WERI-Rb-1 (cell line): ENCODE measurements at regions not wholly inside any gene's neighbourhood (a gene's known extent, or its start where the extent isn't known, plus 50 kb on each side); places are given as distances from the start of the nearest gene placed in this dataset.

ENCODE experiments used
- DNase-seq: peaks from one replicate; pipeline ENCODE4 v3.0.0-alpha.2; 2020
- H3K27ac ChIP-seq: fragments of 250-450 bp; sonication (Bioruptor Pico); 2 replicates; pipeline ENCODE4 v1.5.1; 2020; ENCODE audit warnings: mild to moderate bottlenecking, moderate library complexity
- H3K27me3 ChIP-seq: fragments of 250-450 bp; sonication (Bioruptor Pico); 2 replicates; pipeline ENCODE4 v1.5.1; 2021; ENCODE audit warnings: mild to moderate bottlenecking, low read depth, moderate library complexity; ENCODE audit not compliant: insufficient read depth, severe bottlenecking
- H3K36me3 ChIP-seq: fragments of 250-450 bp; sonication (Bioruptor Pico); 2 replicates; pipeline ENCODE4 v1.5.1; 2020; ENCODE audit warnings: mild to moderate bottlenecking, moderate library complexity
- H3K4me3 ChIP-seq: 2 replicates; pipeline ENCODE4 v1.5.1; 2011; ENCODE audit warnings: low read depth, mild to moderate bottlenecking, control low read depth, low read length
- H3K9me3 ChIP-seq: fragments of 250-450 bp; sonication (Bioruptor Pico); 2 replicates; pipeline ENCODE4 v1.5.1; 2021; ENCODE audit warnings: mild to moderate bottlenecking, moderate library complexity; ENCODE audit not compliant: severe bottlenecking
- TF ChIP-seq, protein P1 (sequence below): IDR thresholded peaks from 2 replicates; pipeline ENCODE4 v1.5.1; 2011; ENCODE audit warnings: low read depth, mild to moderate bottlenecking, control low read depth, inconsistent platforms, low read length

- no peak for DNase-seq
These were observed 96.0 kb upstream of the RIOK3 start for GRCh38 chr18:23356915-23357601.

GRCh38 chr18:23357996-23358594 lies 95.0 kb upstream of the RIOK3 start:
- TF ChIP-seq, protein P1, sequence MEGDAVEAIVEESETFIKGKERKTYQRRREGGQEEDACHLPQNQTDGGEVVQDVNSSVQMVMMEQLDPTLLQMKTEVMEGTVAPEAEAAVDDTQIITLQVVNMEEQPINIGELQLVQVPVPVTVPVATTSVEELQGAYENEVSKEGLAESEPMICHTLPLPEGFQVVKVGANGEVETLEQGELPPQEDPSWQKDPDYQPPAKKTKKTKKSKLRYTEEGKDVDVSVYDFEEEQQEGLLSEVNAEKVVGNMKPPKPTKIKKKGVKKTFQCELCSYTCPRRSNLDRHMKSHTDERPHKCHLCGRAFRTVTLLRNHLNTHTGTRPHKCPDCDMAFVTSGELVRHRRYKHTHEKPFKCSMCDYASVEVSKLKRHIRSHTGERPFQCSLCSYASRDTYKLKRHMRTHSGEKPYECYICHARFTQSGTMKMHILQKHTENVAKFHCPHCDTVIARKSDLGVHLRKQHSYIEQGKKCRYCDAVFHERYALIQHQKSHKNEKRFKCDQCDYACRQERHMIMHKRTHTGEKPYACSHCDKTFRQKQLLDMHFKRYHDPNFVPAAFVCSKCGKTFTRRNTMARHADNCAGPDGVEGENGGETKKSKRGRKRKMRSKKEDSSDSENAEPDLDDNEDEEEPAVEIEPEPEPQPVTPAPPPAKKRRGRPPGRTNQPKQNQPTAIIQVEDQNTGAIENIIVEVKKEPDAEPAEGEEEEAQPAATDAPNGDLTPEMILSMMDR = no peak
- DNase-seq = no peak
- no peaks in the 10 kb centered on the region for H3K36me3 ChIP-seq
- H3K27ac ChIP-seq = no peak overlapping the region
- no peaks in the 10 kb centered on the region for H3K27me3 ChIP-seq
- H3K4me3 ChIP-seq = no peak overlapping the region
- peaks cover 4% of the 10 kb centered on the region for H3K9me3 ChIP-seq

More at GRCh38 chr18:23356915-23357601, 96.0 kb upstream of the RIOK3 start:
- Histone ChIP-seq H3K27ac (no peak overlapping the region), H3K36me3 (no peaks in the 10 kb centered on the region), H3K9me3 (peaks cover 4% of the 10 kb centered on the region), H3K4me3 (no peak overlapping the region), H3K27me3 (no peaks in the 10 kb centered on the region)
- TF ChIP-seq, protein P1 = no peak

DNA sequence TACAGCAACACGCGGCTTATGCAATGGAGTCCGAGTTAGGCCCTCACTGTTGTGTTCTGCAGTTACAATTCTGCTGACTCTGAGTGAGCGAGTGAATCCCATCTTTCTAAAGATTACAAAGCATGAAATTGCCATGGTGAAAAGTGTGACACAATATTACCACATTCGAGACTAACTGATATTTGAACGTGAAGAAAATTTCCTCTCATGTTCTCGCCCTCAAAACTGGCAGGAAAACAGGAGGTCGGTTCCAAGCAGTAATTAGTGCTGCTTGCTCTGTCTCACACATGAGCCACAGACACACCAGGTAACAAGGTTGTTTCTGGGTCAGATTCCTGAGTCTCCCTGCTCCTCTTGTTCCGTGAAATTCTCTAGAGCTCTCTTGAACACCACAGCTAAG lies 93.7 kb upstream of the RIOK3 start:
- TF ChIP-seq, protein P1 = no peak
- no peaks in the 10 kb centered on the region for H3K27me3 ChIP-seq
- H3K9me3 ChIP-seq = peaks cover 4% of the 10 kb centered on the region
- H3K36me3 ChIP-seq = no peaks in the 10 kb centered on the region
- no peak overlapping the region for H3K27ac ChIP-seq
- no peak for DNase-seq
- H3K4me3 ChIP-seq = no peak overlapping the region

- Histone ChIP-seq H3K36me3 (no peaks in the 10 kb centered on the region), H3K27me3 (no peaks in the 10 kb centered on the region), H3K27ac (no peak overlapping the region), H3K4me3 (no peak overlapping the region), H3K9me3 (peaks cover 4% of the 10 kb centered on the region)
- TF ChIP-seq, protein P1 = no peak
- no peak for DNase-seq
These were observed 89.1 kb upstream of the RIOK3 start for GRCh38 chr18:23363865-23364570.

DNA sequence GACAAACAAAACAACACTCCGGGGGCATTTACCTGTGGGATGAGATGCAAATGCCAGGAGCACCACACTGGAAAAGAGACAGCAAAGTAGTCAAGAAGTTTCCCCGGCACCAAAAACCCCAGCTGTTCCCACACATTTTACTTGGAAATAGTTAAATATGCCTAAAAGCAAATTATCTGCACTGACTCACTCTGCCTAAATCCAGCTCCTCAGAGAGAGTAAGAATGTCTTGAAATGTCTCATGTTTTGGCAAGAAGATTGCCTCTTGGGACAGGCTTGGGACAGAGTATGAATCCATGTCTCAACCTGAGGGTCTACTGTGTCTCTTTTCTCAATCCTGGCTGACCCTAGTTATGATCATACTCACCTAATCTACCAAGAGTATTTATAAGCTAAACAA lies 87.5 kb upstream of the RIOK3 start:
- TF ChIP-seq, protein P1 = no peak
- Histone ChIP-seq H3K27ac (no peak overlapping the region), H3K36me3 (no peaks in the 10 kb centered on the region), H3K27me3 (no peaks in the 10 kb centered on the region), H3K4me3 (no peak overlapping the region), H3K9me3 (no peaks in the 10 kb centered on the region)
- no peak for DNase-seq
